IPS DF 19.7 (cell line): ENCODE measurements at regions not wholly inside any gene's neighbourhood (a gene's known extent, or its start where the extent isn't known, plus 50 kb on each side); places are given as distances from the start of the nearest gene placed in this dataset.

Source experiments
- DNase-seq: peaks from one replicate; pipeline ENCODE4 v3.0.0-alpha.2; 2013; ENCODE audit warnings: low read depth, low spot score

- DNase-seq = no peak
Measured at GRCh38 chr16:79444572-79444971, 156.0 kb downstream of the MAF start.

GRCh38 chr16:79439901-79440300 is 160.6 kb downstream of the MAF start:
- DNase-seq = no peak

- no peak for DNase-seq
Measured at GRCh38 chr16:79437764-79438751, 162.5 kb downstream of the MAF start.

GRCh38 chr16:79436885-79437284 is 163.7 kb downstream of the MAF start:
- DNase-seq = no peak

- DNase-seq = no peak
Measured at GRCh38 chr16:79434771-79435170, 165.8 kb downstream of the MAF start.

- no peak for DNase-seq
Measured at GRCh38 chr16:79434092-79434491, 166.4 kb downstream of the MAF start.

- no peak for DNase-seq
Measured at GRCh38 chr16:79431923-79432322, 168.6 kb downstream of the MAF start.

GRCh38 chr16:79430191-79430678 is 170.3 kb downstream of the MAF start:
- no peak for DNase-seq

- no peak for DNase-seq
Measured at GRCh38 chr16:79429381-79430190, 171.0 kb downstream of the MAF start.

GRCh38 chr16:79426663-79427062 is 173.9 kb downstream of the MAF start:
- no peak for DNase-seq

- DNase-seq = no peak
Measured at GRCh38 chr16:79422064-79422463, 178.5 kb downstream of the MAF start.

- DNase-seq = no peak
Measured at GRCh38 chr16:79421126-79421525, 179.4 kb downstream of the MAF start.

GRCh38 chr16:79420493-79420892 is 180.0 kb downstream of the MAF start:
- DNase-seq = no peak

- no peak for DNase-seq
Measured at GRCh38 chr16:79419148-79419547, 181.4 kb downstream of the MAF start.

- no peak for DNase-seq
Measured at GRCh38 chr16:79417601-79418008, 182.9 kb downstream of the MAF start.

- no peak for DNase-seq
Measured at GRCh38 chr16:79415983-79416640, 184.4 kb downstream of the MAF start.

GRCh38 chr16:79412783-79413225 is 187.7 kb downstream of the MAF start:
- peak; percentile 17 for DNase-seq

GRCh38 chr16:79411805-79412204 is 188.7 kb downstream of the MAF start:
- DNase-seq = no peak

- no peak for DNase-seq
Measured at GRCh38 chr16:79411357-79411756, 189.2 kb downstream of the MAF start.

GRCh38 chr16:79409978-79410377 is 190.6 kb downstream of the MAF start:
- DNase-seq = no peak

GRCh38 chr16:79408355-79408754 is 192.2 kb downstream of the MAF start:
- DNase-seq = no peak
